ENCODE measurements at regions not wholly inside any gene's neighbourhood (a gene's known extent, or its start where the extent isn't known, plus 50 kb on each side); places are given as distances from the start of the nearest gene placed in this dataset.
A peak's percentile ranks its signal among the peaks of the same experiment; 100 is the strongest.

DNA sequence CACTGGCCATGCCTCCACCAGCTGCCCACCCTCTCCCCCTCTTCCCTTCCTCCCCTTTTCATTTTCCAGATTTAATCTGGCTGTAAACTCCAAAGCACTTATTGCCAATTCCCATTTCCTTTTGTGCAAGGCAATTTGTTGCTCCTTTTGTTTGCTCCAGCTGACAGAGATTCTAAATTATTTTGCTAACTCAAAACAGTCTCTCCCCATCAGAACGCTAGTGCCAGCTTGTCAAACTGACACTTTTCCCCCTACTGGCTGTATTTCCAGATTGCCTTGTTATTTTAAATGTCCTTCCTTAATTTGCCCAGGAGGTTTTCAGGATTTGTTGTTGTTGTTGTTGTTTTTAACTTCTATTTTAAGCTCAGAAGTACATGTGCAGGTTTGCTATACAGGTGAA, 57.0 kb upstream of the PAK1 start:
- TF ChIP-seq MAX (IDR thresholded peaks at IDR 0.05; ENCODE audit: low read depth, low read length) (no peak), MYC (IDR thresholded peaks at IDR 0.05; ENCODE audit: low read depth, low read length) (no peak), CTCF (IDR thresholded peaks at IDR 0.05; ENCODE audit: low read depth, low read length) (no peak), POLR2A (IDR thresholded peaks at IDR 0.05; ENCODE audit: extremely low read depth, insufficient read length) (no peak)
- DNase-seq (ENCODE audit: low read depth): no peak

DNA sequence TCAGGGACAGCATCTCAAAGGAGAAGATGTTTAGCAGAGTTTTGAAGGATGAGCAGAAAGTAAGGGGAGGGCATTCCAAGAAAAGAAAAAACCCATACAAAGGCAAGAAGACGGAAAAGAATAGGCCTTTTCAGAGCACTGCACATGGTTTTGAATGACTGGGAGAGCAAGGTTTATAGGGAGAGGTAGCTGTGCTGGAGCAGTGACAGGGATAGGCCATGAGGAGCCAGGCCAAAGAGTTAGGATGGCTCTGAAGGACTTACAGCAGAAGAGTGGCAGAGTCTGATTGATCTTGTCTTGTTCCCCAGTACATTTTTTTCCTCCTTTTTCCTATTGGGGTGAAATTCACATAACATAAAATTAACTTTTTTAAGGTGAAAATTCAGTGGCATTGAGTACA, 55.8 kb upstream of the PAK1 start:
- no peak for DNase-seq (ENCODE audit: low read depth)
- no peak overlapping the region for H3K4me3 ChIP-seq (ENCODE audit: low read depth, low read length)
- TF ChIP-seq CTCF (IDR thresholded peaks at IDR 0.05; ENCODE audit: low read depth, low read length) (no peak), POLR2A (IDR thresholded peaks at IDR 0.05; ENCODE audit: extremely low read depth, insufficient read length) (no peak), MYC (IDR thresholded peaks at IDR 0.05; ENCODE audit: low read depth, low read length) (no peak), MAX (IDR thresholded peaks at IDR 0.05; ENCODE audit: low read depth, low read length) (no peak)

More for the DNA sequence above, 57.0 kb upstream of the PAK1 start:
- H3K4me3 ChIP-seq (ENCODE audit: low read depth, low read length): no peak overlapping the region

GRCh38 chr11:77525455-77526091, 51.7 kb upstream of the PAK1 start:
- TF ChIP-seq MYC (IDR thresholded peaks at IDR 0.05; ENCODE audit: low read depth, low read length): no peak
- no peak for TF ChIP-seq MAX (IDR thresholded peaks at IDR 0.05; ENCODE audit: low read depth, low read length)
- TF ChIP-seq CTCF (IDR thresholded peaks at IDR 0.05; ENCODE audit: low read depth, low read length): no peak
- no peak for TF ChIP-seq POLR2A (IDR thresholded peaks at IDR 0.05; ENCODE audit: extremely low read depth, insufficient read length)
- H3K4me3 ChIP-seq (ENCODE audit: low read depth, low read length): no peak overlapping the region
- peak; percentile 37 for DNase-seq (ENCODE audit: low read depth)

DNA sequence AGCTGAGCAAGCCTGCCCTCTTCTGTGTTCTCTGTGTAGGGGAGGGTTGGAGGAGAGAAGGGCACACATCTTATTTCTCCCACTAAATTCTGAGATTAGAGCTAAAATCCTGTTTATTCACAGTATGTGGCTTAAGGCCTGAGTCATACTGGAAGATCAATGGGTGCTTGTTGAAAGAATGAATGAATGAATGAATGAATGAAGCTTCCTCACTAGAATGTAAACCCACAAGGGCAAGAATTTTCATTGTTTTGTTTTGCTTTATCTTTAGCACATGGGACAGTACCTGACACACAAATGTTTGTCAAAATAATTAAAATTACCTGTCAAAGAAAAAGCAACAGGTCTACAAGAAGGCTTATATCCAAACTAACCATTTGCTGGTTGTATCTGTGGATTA, 50.6 kb upstream of the PAK1 start:
- DNase-seq (ENCODE audit: low read depth): no peak
- no peak for TF ChIP-seq MAX (IDR thresholded peaks at IDR 0.05; ENCODE audit: low read depth, low read length)
- no peak for TF ChIP-seq CTCF (IDR thresholded peaks at IDR 0.05; ENCODE audit: low read depth, low read length)
- TF ChIP-seq POLR2A (IDR thresholded peaks at IDR 0.05; ENCODE audit: extremely low read depth, insufficient read length): no peak
- no peak for TF ChIP-seq MYC (IDR thresholded peaks at IDR 0.05; ENCODE audit: low read depth, low read length)
- no peak overlapping the region for H3K4me3 ChIP-seq (ENCODE audit: low read depth, low read length)

GRCh38 chr11:77523712-77524111, 49.8 kb upstream of the PAK1 start:
- no peak for TF ChIP-seq CTCF (IDR thresholded peaks at IDR 0.05; ENCODE audit: low read depth, low read length)
- no peak for TF ChIP-seq MAX (IDR thresholded peaks at IDR 0.05; ENCODE audit: low read depth, low read length)
- TF ChIP-seq MYC (IDR thresholded peaks at IDR 0.05; ENCODE audit: low read depth, low read length): no peak
- no peak for TF ChIP-seq POLR2A (IDR thresholded peaks at IDR 0.05; ENCODE audit: extremely low read depth, insufficient read length)
- H3K4me3 ChIP-seq (ENCODE audit: low read depth, low read length): no peak overlapping the region
- DNase-seq (ENCODE audit: low read depth): no peak

All from NB4 (cell line).